Skeletal muscle cell (primary cell): ENCODE measurements at regions not wholly inside any gene's neighbourhood (a gene's known extent, or its start where the extent isn't known, plus 50 kb on each side); places are given as distances from the start of the nearest gene placed in this dataset.

ENCODE experiments used
- DNase-seq: peaks from one replicate; pipeline ENCODE4 v3.0.0-alpha.2; 2010; ENCODE audit warnings: low read depth
- H3K4me3 ChIP-seq: 2 replicates; pipeline ENCODE4 v1.5.1; 2011; ENCODE audit warnings: low read depth, mild to moderate bottlenecking, control low read depth, low read length, moderate library complexity

GRCh38 chr1:239040523-239040922, 345.8 kb upstream of the CHRM3 start:
- no peak for DNase-seq
- no peak overlapping the region for H3K4me3 ChIP-seq

- no peak overlapping the region for H3K4me3 ChIP-seq
- DNase-seq, result no peak
Observed at GRCh38 chr1:239031310-239031709, 355.1 kb upstream of the CHRM3 start.

DNA sequence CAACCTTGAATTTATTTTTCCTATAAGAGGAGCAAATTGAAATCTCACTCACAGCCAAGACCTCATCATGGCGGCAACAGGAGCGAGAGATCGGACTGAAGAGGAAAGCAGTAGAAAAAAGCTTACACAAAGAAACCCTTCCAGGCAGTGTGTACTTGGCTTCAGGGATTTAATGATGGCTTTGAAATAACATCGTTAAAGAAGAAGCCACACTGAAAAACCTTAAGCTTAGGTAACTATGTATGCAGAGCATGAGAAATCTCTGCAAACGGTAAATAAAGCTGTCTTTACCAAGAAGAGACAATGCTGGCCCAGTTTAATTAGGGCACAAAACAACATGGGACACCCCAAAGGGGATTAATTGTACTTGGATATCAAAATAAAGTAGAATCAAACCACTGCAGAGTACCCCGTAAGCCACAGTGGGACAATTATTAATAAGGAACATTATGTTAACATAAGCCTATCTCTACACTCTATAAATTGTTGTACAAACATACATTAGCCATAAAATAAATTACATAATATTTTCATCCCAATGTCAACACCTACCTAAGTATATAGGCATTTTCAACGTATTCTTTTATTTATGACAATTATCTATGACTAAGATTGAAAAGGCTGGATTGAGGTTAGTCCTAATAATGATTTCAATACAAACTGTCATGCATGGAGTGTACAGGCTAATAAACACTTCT, 360.2 kb upstream of the CHRM3 start:
- no peak overlapping the region for H3K4me3 ChIP-seq
- DNase-seq, result no peak

DNA sequence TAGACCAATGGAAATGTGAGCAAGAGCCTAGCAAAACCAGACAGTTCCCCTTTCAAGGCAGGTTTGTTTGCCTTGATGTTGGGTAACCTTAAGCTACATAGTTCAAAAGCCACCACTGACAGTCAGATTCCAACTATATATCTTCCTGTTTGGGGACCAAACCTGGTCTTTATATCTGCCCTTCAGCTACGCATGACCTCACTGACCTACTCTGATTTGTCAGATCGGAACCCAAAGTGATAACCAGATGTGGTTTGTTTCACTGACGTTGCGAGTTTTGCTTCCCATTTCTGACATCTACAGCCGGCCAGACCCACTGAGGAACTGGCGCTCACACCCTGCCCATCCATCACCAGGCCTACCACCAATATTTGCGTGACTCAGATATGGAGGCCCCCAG, 361.1 kb upstream of the CHRM3 start:
- DNase-seq, result no peak
- H3K4me3 ChIP-seq, result no peak overlapping the region

DNA sequence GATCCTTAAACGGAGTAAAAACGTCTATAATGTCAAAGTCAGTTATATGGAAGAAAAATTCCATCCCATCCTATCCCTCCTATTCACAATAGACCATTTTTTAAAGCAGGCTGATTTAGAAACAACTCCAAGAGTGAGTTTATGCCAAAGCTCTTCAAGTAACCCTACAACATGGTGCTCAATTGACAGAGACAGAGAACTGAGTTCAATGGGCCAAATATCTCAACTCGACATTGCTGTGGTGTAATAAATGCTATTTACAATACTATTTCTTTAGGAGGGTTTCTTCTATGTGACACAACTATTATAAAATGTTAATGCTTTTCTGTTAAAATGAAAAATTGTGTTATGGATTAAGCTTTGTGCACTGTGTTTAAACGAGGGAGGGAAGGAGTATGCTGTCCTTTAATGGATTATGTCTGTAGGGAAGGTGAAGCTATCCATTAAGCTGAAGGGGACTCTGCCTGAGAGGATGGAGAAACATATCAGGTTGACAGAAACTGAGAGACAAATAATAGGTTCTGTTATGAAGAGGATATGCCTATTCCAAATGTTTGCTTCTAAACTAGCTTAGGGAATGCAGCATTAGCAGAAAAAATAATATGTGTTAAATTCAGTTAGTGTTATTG, 362.5 kb upstream of the CHRM3 start:
- no peak overlapping the region for H3K4me3 ChIP-seq
- DNase-seq, result no peak

- no peak for DNase-seq
- H3K4me3 ChIP-seq, result no peak overlapping the region
Observed at GRCh38 chr1:239016337-239016736, 370.0 kb upstream of the CHRM3 start.

- no peak for DNase-seq
- no peak overlapping the region for H3K4me3 ChIP-seq
Observed at GRCh38 chr1:239011382-239011781, 375.0 kb upstream of the CHRM3 start.

- DNase-seq, result no peak
- H3K4me3 ChIP-seq, result no peak overlapping the region
Observed at GRCh38 chr1:239008568-239008967, 377.8 kb upstream of the CHRM3 start.

DNA sequence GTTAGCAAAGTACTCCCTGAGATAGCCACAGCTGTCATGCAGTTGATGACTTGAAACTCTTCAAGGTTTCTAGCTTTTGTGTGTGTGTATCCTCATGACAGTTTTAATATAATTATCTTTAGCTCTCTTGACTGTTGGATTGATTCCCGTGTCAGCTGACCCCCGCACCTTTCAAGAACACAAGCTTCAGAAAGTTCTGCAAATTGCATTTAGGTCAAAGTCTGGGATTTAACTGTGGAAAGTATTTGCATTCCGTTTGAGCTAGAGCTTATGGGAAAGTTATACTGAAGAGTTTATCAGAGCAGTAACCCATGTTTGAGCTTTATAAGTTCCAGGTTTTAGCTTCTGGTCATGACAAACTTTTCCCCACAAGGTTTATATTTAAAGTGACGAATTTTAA, 380.1 kb upstream of the CHRM3 start:
- H3K4me3 ChIP-seq, result no peak overlapping the region
- no peak for DNase-seq

GRCh38 chr1:238999944-239000343, 386.4 kb upstream of the CHRM3 start:
- DNase-seq, result no peak
- H3K4me3 ChIP-seq, result no peak overlapping the region

DNA sequence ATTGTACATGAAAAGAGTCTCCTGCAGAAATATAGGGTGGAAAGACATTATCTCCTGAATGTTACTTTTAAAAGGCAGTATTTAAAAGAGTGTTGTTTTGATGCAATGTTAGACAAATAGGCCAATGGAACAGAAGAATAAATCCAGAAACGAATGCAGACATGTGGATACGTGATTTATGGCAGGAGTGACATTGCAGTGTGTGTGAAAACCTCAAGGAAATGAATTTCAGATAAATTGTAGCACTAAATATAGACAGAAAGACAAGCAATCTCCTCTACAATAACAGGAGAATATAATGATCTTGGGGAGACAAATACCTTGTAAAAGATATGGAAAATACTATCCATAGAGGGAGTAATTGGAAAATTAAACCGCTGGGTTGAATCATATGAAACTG, 387.8 kb upstream of the CHRM3 start:
- DNase-seq, result no peak
- no peak overlapping the region for H3K4me3 ChIP-seq

- peak; percentile 8 for DNase-seq
- H3K4me3 ChIP-seq, result no peak overlapping the region
Observed at GRCh38 chr1:238991765-238992495, 394.4 kb upstream of the CHRM3 start.

- DNase-seq, result no peak
- H3K4me3 ChIP-seq, result no peak overlapping the region
Observed at GRCh38 chr1:238985312-238985711, 401.1 kb upstream of the CHRM3 start.

DNA sequence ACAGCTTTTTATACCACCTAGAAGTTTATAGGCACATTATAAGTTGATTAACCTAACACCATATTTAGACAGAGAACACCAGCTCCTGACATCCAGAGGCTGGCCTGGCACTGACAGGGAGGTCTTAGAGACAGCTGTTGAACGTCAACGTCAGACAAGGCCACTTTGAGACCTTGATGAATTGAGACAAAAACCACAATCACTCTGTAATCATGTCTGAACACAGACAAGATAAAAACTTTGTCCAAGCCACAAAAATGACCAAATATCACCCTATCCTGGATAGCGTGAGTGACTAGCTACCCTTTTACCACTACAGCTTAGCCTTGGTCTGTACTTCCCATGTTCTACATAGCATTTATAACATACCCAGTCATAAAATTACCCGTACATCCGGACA, 403.6 kb upstream of the CHRM3 start:
- no peak overlapping the region for H3K4me3 ChIP-seq
- peak; percentile 25 for DNase-seq

DNA sequence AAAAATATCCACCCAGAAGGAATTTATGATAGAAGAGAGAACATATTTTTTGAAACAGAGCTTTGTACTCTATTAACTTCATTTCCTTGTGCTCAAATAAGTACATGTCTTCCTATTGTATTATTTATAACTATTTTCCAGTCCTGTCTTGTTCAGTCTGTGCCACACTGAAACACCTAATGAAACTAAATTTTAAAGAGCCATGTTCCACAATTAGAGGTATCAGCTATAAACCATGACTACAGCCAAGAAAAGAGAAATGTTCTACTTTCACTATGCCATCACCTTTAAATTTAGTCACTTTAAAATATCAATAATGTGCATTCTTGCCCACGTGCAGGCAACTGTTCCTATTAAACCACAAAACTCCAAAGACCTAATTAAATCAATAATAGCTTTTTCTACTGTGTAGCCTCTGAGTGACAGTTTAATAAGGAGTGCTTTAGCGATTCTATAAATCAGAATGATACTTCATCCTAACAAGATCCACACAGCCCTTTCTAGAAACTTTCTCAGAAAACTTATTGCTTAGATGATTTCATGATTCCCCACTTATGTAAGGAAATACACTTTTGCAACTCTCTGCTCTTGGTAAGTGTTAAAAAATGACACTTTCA, 404.9 kb upstream of the CHRM3 start:
- no peak for DNase-seq

DNA sequence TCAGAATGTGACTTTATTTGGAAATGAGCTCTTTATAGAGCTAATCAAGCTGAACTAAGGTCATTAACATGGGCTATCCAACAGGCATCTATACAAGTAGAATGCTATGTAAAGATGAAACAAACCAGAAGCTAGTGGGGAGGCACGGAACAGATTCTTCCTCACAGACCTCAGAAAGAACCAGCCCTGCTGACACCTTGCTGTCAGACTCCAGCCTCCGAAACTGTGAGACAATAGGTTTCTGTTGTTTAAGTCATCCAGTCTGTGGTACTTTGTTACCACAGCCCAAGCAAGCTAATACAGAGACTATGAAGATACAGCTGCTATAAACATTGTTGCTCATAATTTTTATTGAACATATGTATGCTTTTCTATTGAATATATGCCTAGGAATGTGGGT, 406.3 kb upstream of the CHRM3 start:
- DNase-seq, result no peak
- no peak overlapping the region for H3K4me3 ChIP-seq

More for the DNA sequence above, 404.9 kb upstream of the CHRM3 start:
- H3K4me3 ChIP-seq, result no peak overlapping the region

- no peak for DNase-seq
- no peak overlapping the region for H3K4me3 ChIP-seq
Observed at GRCh38 chr1:238964631-238965030, 421.7 kb upstream of the CHRM3 start.

DNA sequence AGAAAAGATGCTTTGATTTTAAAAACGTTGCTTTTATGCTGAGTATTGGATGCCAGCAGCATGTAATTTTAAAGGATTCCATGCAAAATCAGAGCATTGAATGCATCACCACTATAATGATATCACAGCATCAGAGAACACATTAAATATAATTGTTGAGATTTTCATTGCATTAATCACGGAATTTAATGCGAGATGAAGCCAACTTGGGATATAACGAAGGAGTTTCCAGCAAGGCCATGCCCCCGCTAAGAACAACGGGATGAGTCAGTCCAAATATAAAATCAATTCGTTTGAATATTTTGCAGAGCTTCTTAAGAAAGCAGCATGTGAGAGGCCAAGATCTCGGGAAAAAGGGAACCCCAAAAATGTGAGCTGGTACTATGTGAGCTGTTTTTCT, 423.4 kb upstream of the CHRM3 start:
- no peak overlapping the region for H3K4me3 ChIP-seq
- no peak for DNase-seq

DNA sequence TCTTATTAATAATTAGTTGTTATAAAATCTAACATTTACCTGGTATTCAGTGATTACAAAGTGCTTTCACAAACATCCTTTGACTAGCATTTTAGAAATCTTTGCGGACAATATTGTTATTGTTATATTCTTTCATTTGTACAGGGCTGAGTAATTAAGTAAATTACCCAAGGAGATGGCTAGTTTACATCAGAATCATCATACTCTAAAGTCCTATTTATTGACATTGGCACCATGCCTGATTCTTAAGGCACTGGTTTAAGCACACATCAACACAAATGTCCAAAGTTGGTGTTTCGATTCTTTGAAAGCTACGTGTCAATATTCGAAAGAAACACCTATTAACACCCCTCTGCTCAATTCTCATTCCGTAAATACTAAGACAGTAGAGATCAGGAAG, 424.6 kb upstream of the CHRM3 start:
- no peak overlapping the region for H3K4me3 ChIP-seq
- no peak for DNase-seq

DNA sequence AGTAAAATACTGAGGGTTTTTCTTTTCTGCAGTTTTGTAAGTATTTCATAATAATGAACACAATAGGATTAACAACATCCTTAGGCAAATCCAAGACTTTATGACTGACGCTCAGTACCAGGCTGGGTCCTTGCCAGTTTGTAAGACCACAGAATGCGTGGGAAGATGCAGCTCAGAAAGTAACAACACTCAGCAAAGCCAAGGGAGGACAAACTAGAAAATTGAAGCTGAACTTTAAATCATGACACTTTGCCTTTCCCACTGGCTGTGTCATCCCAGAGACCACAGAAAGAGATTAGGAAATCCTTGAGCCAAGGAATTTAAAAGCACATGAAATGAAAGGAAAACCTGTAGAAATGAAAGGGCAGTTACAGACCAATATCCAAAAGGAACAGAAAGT, 426.3 kb upstream of the CHRM3 start:
- DNase-seq, result peak; percentile 94
- no peak overlapping the region for H3K4me3 ChIP-seq
